Middle frontal gyrus (tissue), 1 donor: ENCODE measurements at regions not wholly inside any gene's neighbourhood (a gene's known extent, or its start where the extent isn't known, plus 50 kb on each side); places are given as distances from the start of the nearest gene placed in this dataset.
"Not testable (repeated sequence)": the region's sequence is repeated elsewhere in the genome, so short reads cannot be mapped to it uniquely, and the experiment has no call there.

Source experiments
- DNase-seq: peaks from one replicate; pipeline ENCODE4 v3.0.0-alpha.2; 2015; ENCODE audit warnings: low spot score; ENCODE audit errors: extremely low spot score

GRCh38 chr9:89928521-89929275 is 323.9 kb downstream of the GADD45G start:
- DNase-seq, result no peak

- DNase-seq, result no peak
Observed at GRCh38 chr9:89929315-89929672, 324.5 kb downstream of the GADD45G start.

- DNase-seq, result no peak
Observed at GRCh38 chr9:89929673-89930480, 325.1 kb downstream of the GADD45G start.

GRCh38 chr9:89933578-89933977 is 328.8 kb downstream of the GADD45G start:
- no peak for DNase-seq

GRCh38 chr9:89935115-89935514 is 330.3 kb downstream of the GADD45G start:
- no peak for DNase-seq

- DNase-seq, result no peak
Observed at GRCh38 chr9:89935801-89936200, 331.0 kb downstream of the GADD45G start.

GRCh38 chr9:89937051-89937450 is 332.2 kb downstream of the GADD45G start:
- no peak for DNase-seq

- DNase-seq, result no peak
Observed at GRCh38 chr9:89939181-89939580, 334.4 kb downstream of the GADD45G start.

- DNase-seq, result no peak
Observed at GRCh38 chr9:89939626-89940292, 334.9 kb downstream of the GADD45G start.

- DNase-seq, result no peak
Observed at GRCh38 chr9:89940625-89941024, 335.8 kb downstream of the GADD45G start.

GRCh38 chr9:89941875-89942274 is 337.1 kb downstream of the GADD45G start:
- no peak for DNase-seq

- DNase-seq, result no peak
Observed at GRCh38 chr9:89942643-89943042, 337.8 kb downstream of the GADD45G start.

- DNase-seq, result no peak
Observed at GRCh38 chr9:89943309-89943708, 338.5 kb downstream of the GADD45G start.

GRCh38 chr9:89943728-89944127 is 338.9 kb downstream of the GADD45G start:
- DNase-seq, result no peak

GRCh38 chr9:89945133-89945532 is 340.3 kb downstream of the GADD45G start:
- DNase-seq, result no peak

GRCh38 chr9:89946741-89947140 is 341.9 kb downstream of the GADD45G start:
- DNase-seq, result no peak

GRCh38 chr9:89949111-89949510 is 344.3 kb downstream of the GADD45G start:
- no peak for DNase-seq

GRCh38 chr9:89951675-89952074 is 346.9 kb downstream of the GADD45G start:
- DNase-seq, result no peak

GRCh38 chr9:89952401-89952800 is 347.6 kb downstream of the GADD45G start:
- no peak for DNase-seq

- DNase-seq, result not testable (repeated sequence)
Observed at GRCh38 chr9:89953263-89953662, 348.5 kb downstream of the GADD45G start.

- no peak for DNase-seq
Observed at GRCh38 chr9:89953824-89954615, 349.2 kb downstream of the GADD45G start.
